Effector memory CD8-positive, alpha-beta T cell (primary cell): ENCODE measurements at regions not wholly inside any gene's neighbourhood (a gene's known extent, or its start where the extent isn't known, plus 50 kb on each side); places are given as distances from the start of the nearest gene placed in this dataset.

ENCODE experiments used
- ATAC-seq: fragments of 150-1000 bp; cut with Tn5 transposase; replicated peaks from 2 replicates; pipeline ENCODE4 v1.10.0; 2021; ENCODE audit warnings: mild to moderate bottlenecking, moderate library complexity
- DNase-seq, 3 experiments: peaks; one replicate each; pipeline ENCODE4 v3.0.0; 2021
- H3K27ac Mint-ChIP-seq, 2 donors: one replicate each; pipeline ENCODE4 v1.8.0; 2022; ENCODE audit warnings: mild to moderate bottlenecking in 2 of 2, mixed read lengths in 2 of 2, moderate library complexity in 2 of 2
- H3K27me3 Mint-ChIP-seq, 2 donors: one replicate each; pipeline ENCODE4 v1.8.0; 2022; ENCODE audit warnings: mixed read lengths in 2 of 2
- H3K36me3 Mint-ChIP-seq: one replicate; pipeline ENCODE4 v1.8.0; 2022; ENCODE audit warnings: mild to moderate bottlenecking, moderate library complexity, mixed read lengths; ENCODE audit not compliant: insufficient read depth
- H3K4me1 Mint-ChIP-seq, 2 donors: one replicate each; pipeline ENCODE4 v1.8.0; 2022; ENCODE audit warnings: low read depth in 2 of 2, mixed read lengths in 2 of 2
- H3K4me3 Mint-ChIP-seq, 2 donors: one replicate each; pipeline ENCODE4 v1.8.0; 2022; ENCODE audit warnings: mild to moderate bottlenecking in 2 of 2, mixed read lengths in 2 of 2, moderate library complexity in 2 of 2
- H3K9me3 Mint-ChIP-seq, 2 donors: one replicate each; pipeline ENCODE4 v1.8.0; 2022; ENCODE audit warnings: mixed read lengths in 2 of 2

- Mint-ChIP-seq H3K4me1 (no peaks in the 10 kb centered on the region), H3K4me3 (no peak overlapping the region), H3K27me3 (peaks cover 38 to 47% of the 10 kb centered on the region in 2 donors), H3K27ac (no peak overlapping the region), H3K36me3 (peaks cover 4% of the 10 kb centered on the region), H3K9me3 (no peaks in the 10 kb centered on the region)
- ATAC-seq: no peak
- DNase-seq: no peak
Observed at GRCh38 chr1:22196041-22196440, 53.1 kb upstream of the WNT4 start.

DNA sequence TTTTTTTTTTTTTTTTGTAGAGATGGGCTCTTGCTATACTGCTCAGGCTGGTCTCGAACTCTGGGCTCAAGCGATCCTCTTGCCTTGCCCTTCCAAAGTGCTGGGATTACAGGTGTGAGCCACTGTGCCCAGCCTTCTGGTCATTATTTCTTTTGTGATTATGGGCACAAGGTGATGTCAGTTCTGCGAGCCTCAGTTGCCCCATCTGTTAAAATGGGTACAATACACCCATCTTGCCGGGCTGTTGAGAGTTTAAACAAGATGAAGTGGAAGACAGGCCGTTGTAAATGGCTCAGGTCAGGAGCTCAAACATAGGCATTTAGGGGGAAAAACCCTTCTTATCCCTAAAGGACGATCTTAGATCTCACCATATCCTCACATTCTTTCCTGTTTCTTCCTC is 53.7 kb upstream of the WNT4 start:
- Mint-ChIP-seq H3K4me3 (no peak overlapping the region), H3K36me3 (peaks cover 4% of the 10 kb centered on the region), H3K4me1 (no peaks in the 10 kb centered on the region), H3K27ac (no peak overlapping the region), H3K9me3 (no peaks in the 10 kb centered on the region), H3K27me3 (peaks cover 38 to 43% of the 10 kb centered on the region in 2 donors)
- no peak for DNase-seq
- no peak for ATAC-seq

DNA sequence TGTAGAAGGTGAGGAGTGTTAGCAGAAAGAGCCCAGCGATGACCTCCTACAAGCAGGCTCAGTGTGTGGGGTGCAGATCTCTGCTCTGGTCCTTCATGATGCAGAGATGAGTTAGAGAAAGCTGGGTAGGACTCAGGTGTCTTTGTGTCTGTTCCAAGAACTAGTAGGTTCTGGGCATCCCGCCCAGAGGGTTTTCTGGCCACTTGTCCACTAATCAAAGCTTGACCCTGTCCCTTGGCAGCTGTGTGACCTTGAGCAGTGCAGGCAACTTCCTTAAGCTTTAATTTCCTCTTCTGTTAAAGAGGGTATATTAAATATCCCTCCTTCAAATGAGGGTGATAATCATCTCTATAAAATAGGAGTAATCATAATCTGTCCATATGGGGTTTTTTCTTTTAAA is 54.7 kb upstream of the WNT4 start:
- ATAC-seq: no peak
- H3K27ac Mint-ChIP-seq: no peak overlapping the region

GRCh38 chr1:22201023-22201422 is 58.1 kb upstream of the WNT4 start:
- Mint-ChIP-seq H3K9me3 (no peaks in the 10 kb centered on the region), H3K27me3 (peaks cover 51 to 77% of the 10 kb centered on the region in 2 donors), H3K4me1 (no peaks in the 10 kb centered on the region), H3K4me3 (no peak overlapping the region), H3K27ac (no peak overlapping the region), H3K36me3 (no peaks in the 10 kb centered on the region)
- ATAC-seq (no peak), DNase-seq (no peak)

More for the DNA sequence above, 54.7 kb upstream of the WNT4 start:
- no peaks in the 10 kb centered on the region for H3K4me1 Mint-ChIP-seq
- no peak for DNase-seq
- H3K4me3 Mint-ChIP-seq: no peak overlapping the region
- peaks cover 4% of the 10 kb centered on the region for H3K36me3 Mint-ChIP-seq
- peaks cover 37 to 48% of the 10 kb centered on the region in 2 donors for H3K27me3 Mint-ChIP-seq
- H3K9me3 Mint-ChIP-seq: no peaks in the 10 kb centered on the region

GRCh38 chr1:22203335-22203734 is 60.4 kb upstream of the WNT4 start:
- ATAC-seq (no peak), DNase-seq (no peak)
- no peaks in the 10 kb centered on the region for H3K36me3 Mint-ChIP-seq
- H3K27ac Mint-ChIP-seq: no peak overlapping the region
- H3K27me3 Mint-ChIP-seq: peaks cover 59 to 80% of the 10 kb centered on the region in 2 donors
- no peaks in the 10 kb centered on the region for H3K4me1 Mint-ChIP-seq
- H3K4me3 Mint-ChIP-seq: no peak overlapping the region
- no peaks in the 10 kb centered on the region for H3K9me3 Mint-ChIP-seq

GRCh38 chr1:22204057-22204840 is 61.4 kb upstream of the WNT4 start:
- H3K27me3 Mint-ChIP-seq: peaks cover 59 to 84% of the 10 kb centered on the region in 2 donors
- no peaks in the 10 kb centered on the region for H3K36me3 Mint-ChIP-seq
- no peaks in the 10 kb centered on the region for H3K9me3 Mint-ChIP-seq
- no peaks in the 10 kb centered on the region for H3K4me1 Mint-ChIP-seq
- H3K27ac Mint-ChIP-seq: no peak overlapping the region
- DNase-seq: no peak
- no peak overlapping the region for H3K4me3 Mint-ChIP-seq
- ATAC-seq: no peak

DNA sequence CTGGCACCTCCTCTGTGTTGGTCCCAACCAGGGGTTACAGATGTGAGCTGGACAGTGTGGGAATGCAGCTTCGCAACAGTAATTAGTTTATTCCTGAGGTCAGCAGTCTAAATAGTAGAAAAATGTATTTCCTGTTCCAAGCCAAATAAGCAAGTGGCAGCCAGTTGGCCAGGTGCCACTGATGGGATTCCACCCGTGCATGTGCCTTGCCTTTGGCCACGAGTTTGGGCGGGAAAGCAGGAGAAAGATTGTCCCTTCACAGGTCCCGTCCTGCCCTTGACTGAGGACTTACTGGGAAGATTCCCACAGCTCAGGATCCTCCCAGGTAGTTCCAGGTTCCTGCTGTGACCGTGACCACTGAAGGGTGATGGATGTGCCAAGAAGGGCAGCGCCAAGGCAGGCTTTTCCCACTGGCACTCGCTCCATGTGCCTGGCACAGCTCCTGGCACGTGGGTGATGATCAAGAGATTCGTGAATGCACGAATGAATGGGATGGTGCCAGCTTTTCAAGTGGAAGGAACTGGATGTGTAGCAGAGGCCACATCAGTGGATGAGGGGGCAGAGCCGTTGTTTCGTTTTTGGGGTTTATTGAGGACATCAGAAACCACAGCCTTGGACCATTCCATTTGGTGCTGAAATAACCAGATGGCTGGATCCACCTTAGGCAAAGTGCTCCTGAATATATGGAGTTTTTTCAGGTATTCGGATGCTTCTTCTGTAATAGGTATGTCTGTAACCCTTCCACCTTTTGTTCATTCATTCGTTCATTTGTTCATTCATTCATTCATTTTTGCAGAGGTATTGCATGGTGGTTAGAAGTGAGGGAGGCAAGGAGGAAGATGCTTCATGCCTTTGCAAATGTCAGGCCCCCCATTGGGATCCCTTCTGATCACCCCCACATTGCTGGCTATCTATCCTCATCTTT is 62.4 kb upstream of the WNT4 start:
- DNase-seq (no peak), ATAC-seq (no peak)
- Mint-ChIP-seq H3K36me3 (no peaks in the 10 kb centered on the region), H3K27ac (no peak overlapping the region), H3K4me3 (no peak overlapping the region), H3K4me1 (no peaks in the 10 kb centered on the region), H3K27me3 (peaks cover 65 to 86% of the 10 kb centered on the region in 2 donors), H3K9me3 (no peaks in the 10 kb centered on the region)

GRCh38 chr1:22206551-22207125 is 63.7 kb upstream of the WNT4 start:
- H3K27ac Mint-ChIP-seq: no peak overlapping the region
- peaks cover 74 to 98% of the 10 kb centered on the region in 2 donors for H3K27me3 Mint-ChIP-seq
- DNase-seq (no peak), ATAC-seq (no peak)
- H3K36me3 Mint-ChIP-seq: no peaks in the 10 kb centered on the region
- no peaks in the 10 kb centered on the region for H3K4me1 Mint-ChIP-seq
- H3K9me3 Mint-ChIP-seq: no peaks in the 10 kb centered on the region
- H3K4me3 Mint-ChIP-seq: no peak overlapping the region

- Mint-ChIP-seq H3K27me3 (peaks cover 83 to 100% of the 10 kb centered on the region in 2 donors), H3K36me3 (peaks cover under 1% of the 10 kb centered on the region), H3K4me1 (no peaks in the 10 kb centered on the region), H3K4me3 (no peak overlapping the region), H3K9me3 (no peaks in the 10 kb centered on the region), H3K27ac (no peak overlapping the region)
- DNase-seq (no peak), ATAC-seq (no peak)
Observed at GRCh38 chr1:22207511-22208267, 64.8 kb upstream of the WNT4 start.

GRCh38 chr1:22208268-22208972 is 65.5 kb upstream of the WNT4 start:
- no peaks in the 10 kb centered on the region for H3K9me3 Mint-ChIP-seq
- peaks cover 83 to 99% of the 10 kb centered on the region in 2 donors for H3K27me3 Mint-ChIP-seq
- DNase-seq: no peak
- H3K36me3 Mint-ChIP-seq: peaks cover 5% of the 10 kb centered on the region
- H3K4me3 Mint-ChIP-seq: no peak overlapping the region
- no peak overlapping the region for H3K27ac Mint-ChIP-seq
- ATAC-seq: no peak
- no peaks in the 10 kb centered on the region for H3K4me1 Mint-ChIP-seq

DNA sequence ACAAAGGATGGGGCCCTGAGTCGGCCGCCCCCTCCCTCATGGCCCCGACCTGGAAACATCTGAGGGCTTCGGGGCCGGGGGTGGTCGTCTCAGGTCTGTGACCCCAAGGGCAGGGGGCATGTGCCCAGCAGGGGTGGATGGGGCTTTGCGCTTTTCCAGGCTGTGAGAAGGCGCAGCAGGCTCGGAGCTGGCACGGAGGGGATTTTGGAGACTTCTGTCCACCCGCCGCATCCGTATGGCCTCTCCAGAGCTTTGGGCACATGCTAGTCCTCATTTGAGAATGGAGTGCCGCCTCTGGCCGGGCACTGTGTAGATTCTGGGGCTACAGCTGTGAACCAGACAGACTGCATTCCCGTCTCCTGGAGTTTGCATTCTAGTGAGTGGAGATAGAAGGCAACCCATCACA is 66.1 kb upstream of the WNT4 start:
- H3K27ac Mint-ChIP-seq: no peak overlapping the region
- H3K36me3 Mint-ChIP-seq: peaks cover 5% of the 10 kb centered on the region

DNA sequence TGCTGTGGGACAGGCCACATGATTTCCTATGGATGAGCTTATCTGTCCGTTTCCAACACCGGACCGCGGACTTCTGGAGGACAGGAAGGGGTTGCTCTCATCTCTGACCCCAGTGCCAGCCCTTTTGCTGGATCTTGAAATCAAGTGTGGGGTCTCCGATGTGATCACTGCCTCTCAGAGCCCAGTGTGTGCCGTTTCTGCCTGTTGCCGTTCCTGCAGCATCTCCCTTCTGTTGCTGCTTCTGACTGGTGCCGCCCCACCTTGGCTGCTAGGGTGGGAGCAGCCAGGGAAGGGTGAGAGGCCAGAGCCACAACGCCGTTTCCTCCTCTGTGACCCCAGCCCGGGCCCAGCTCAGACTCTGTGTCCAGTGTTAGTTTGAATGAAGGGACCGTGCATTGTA is 67.3 kb upstream of the WNT4 start:
- H3K27ac Mint-ChIP-seq: no peak overlapping the region
- DNase-seq: no peak
- H3K4me3 Mint-ChIP-seq: no peak overlapping the region
- no peak for ATAC-seq
- no peaks in the 10 kb centered on the region for H3K9me3 Mint-ChIP-seq
- H3K27me3 Mint-ChIP-seq: peaks cover 82 to 91% of the 10 kb centered on the region in 2 donors
- H3K4me1 Mint-ChIP-seq: no peaks in the 10 kb centered on the region
- peaks cover 5% of the 10 kb centered on the region for H3K36me3 Mint-ChIP-seq

More for the DNA sequence above, 66.1 kb upstream of the WNT4 start:
- no peak for ATAC-seq
- Mint-ChIP-seq H3K27me3 (peaks cover 83 to 94% of the 10 kb centered on the region in 2 donors), H3K9me3 (no peaks in the 10 kb centered on the region), H3K4me3 (no peak overlapping the region), H3K4me1 (no peaks in the 10 kb centered on the region)
- DNase-seq: no peak
